ENCODE measurements at regions not wholly inside any gene's neighbourhood (a gene's known extent, or its start where the extent isn't known, plus 50 kb on each side); places are given as distances from the start of the nearest gene placed in this dataset.

DNA sequence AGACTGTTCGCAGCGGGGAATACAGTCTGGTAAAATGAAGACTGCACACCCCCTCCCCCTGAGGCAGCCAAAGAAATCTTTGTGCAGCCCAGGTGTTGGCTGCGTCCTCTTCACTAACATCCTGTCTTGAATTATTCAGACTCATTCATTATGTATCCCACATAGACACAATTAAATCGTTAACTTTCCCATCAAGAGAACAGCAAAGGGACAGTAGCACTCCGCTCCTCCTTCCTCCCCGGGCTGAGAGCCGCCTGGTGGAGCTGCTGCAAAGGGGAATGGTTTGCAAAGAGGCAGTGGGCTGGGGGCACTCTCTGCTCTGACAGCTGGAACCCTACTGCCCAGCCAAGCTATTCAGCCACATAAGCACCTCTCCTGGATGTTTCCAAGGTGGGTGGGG, 290.0 kb upstream of the SOX9 start:
- Mint-ChIP-seq H3K27ac (ENCODE audit: low read depth) (no peak overlapping the region), H3K9me3 (peaks cover 6% of the 10 kb centered on the region), H3K27me3 (peaks cover 8% of the 10 kb centered on the region), H3K4me1 (no peaks in the 10 kb centered on the region), H3K4me3 (no peak overlapping the region), H3K36me3 (ENCODE audit: insufficient read depth) (no peaks in the 10 kb centered on the region)
- ATAC-seq (replicated peaks; ENCODE audit: extremely low read depth, poor library complexity, severe bottlenecking): no peak
- DNase-seq (ENCODE audit: low spot score in 2 of 2): no peak

DNA sequence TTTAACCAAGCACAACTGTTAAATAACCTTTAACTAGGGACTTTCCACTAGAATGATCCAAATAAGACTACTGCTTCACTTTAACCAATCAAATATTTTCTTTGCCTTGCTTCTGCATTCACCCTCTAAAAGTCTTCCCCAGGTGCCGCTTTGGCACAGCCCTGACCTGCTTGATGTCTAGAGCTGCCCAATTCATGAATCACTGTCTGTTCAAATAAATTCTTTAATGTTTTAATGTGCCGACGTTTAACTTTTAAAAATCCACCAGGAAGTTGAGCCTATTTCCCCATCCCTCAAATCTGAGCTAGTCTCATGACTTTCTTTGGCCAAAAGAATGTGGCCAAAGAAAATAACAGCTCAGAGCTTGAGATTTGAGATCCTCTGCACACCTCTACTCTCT, 277.8 kb upstream of the SOX9 start:
- no peak overlapping the region for H3K27ac Mint-ChIP-seq (ENCODE audit: low read depth)
- H3K4me3 Mint-ChIP-seq: no peak overlapping the region
- no peak for DNase-seq (ENCODE audit: low spot score in 2 of 2)
- H3K4me1 Mint-ChIP-seq: no peaks in the 10 kb centered on the region
- H3K27me3 Mint-ChIP-seq: no peaks in the 10 kb centered on the region
- peaks cover 18% of the 10 kb centered on the region for H3K9me3 Mint-ChIP-seq
- H3K36me3 Mint-ChIP-seq (ENCODE audit: insufficient read depth): no peaks in the 10 kb centered on the region
- ATAC-seq (replicated peaks; ENCODE audit: extremely low read depth, poor library complexity, severe bottlenecking): no peak

DNA sequence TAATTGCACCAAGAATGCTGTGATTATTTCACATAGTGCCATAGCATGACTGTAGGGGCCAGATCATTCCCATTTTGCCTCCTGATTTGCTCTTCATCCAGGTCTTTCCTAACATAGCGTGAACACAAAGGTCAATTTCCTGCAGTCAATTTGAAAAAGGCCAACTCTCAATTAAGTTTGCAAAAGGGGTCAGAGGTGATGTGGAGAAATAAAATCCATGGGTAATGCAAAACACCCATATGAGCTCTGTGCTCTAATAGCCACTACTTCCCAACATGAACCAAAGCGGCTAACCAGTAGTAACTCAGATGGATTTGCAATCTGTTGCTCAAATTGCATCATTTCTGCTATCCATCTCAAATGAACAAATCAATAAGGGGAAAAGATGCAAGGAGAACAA, 275.5 kb upstream of the SOX9 start:
- Mint-ChIP-seq H3K36me3 (ENCODE audit: insufficient read depth) (no peaks in the 10 kb centered on the region), H3K27ac (ENCODE audit: low read depth) (no peak overlapping the region), H3K4me1 (no peaks in the 10 kb centered on the region), H3K4me3 (no peak overlapping the region), H3K9me3 (peaks cover 13% of the 10 kb centered on the region), H3K27me3 (no peaks in the 10 kb centered on the region)
- DNase-seq (ENCODE audit: low spot score in 2 of 2) (no peak), ATAC-seq (replicated peaks; ENCODE audit: extremely low read depth, poor library complexity, severe bottlenecking) (no peak)

DNA sequence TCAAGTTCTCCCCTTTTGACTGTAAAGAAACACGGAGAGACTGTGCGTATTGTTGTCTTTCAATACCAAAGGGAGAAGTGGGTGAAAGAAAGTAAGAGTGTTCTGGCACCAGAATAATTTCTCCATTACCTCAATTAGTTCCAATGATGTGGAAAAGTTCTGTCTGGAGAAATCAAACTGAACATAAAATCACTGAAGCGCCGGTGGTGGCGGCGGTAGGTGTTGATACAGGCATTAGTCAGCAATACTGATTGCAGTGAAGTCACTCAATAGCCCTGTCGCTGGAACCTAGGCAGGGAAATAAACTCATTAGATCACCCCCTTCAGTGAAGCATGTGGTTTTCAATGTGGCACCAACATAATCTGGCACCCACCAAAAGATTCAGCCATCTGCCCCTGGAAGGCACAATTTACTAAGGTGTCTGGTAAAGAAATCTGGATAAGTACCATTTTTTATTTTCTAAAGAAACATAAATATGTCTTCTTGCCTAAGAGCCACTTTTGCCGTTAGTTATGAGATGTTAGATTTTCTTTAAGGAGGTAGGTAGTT, 274.2 kb upstream of the SOX9 start:
- DNase-seq (ENCODE audit: low spot score in 2 of 2) (no peak), ATAC-seq (replicated peaks; ENCODE audit: extremely low read depth, poor library complexity, severe bottlenecking) (no peak)
- H3K4me1 Mint-ChIP-seq: no peaks in the 10 kb centered on the region
- no peak overlapping the region for H3K27ac Mint-ChIP-seq (ENCODE audit: low read depth)
- H3K9me3 Mint-ChIP-seq: peaks cover 11% of the 10 kb centered on the region
- H3K36me3 Mint-ChIP-seq (ENCODE audit: insufficient read depth): no peaks in the 10 kb centered on the region
- H3K27me3 Mint-ChIP-seq: no peaks in the 10 kb centered on the region
- H3K4me3 Mint-ChIP-seq: no peak overlapping the region

DNA sequence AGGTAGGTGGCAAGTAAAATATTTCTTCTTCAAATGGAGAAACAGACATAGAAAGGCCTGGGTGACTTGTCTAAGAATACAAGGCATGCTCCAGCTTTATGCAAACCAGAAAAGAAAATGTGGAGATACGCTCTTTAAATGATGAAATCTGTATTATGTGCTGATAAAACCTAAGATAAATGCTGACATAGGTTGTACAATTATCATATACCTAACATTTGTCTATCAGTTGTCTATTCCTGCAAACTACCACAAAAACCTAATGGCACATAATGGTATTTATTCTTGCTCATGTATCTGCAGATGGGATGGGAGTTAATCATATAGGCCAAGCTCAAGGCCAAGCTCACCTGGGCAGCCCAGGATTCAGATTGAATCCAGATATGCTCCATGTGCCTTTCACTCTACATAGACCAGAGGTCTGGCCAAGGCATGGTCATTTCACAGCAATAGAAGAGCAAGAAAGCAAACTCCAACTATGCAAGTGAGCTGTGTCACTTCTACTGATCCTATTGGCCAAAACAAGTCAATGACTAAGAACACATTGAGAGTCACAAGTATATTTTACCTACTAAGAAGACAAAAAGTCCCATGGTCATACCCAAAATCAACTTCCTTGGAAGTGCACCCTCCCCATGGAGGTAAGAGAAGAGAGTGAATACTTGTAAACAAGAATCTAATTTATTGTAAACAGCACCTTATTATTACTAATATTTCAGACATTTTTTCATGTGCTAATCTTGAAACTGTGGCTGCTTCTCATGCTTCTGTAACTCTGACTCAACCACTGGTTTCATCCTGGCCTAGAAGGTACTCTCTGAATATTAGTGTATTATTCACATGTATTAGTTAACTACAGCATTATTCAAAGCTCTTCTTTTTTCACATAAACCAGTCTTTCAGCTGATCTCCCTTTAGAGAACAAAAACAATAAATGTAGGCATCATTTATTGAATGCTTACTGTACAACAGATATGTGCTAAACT, 270.7 kb upstream of the SOX9 start:
- no peak for ATAC-seq (replicated peaks; ENCODE audit: extremely low read depth, poor library complexity, severe bottlenecking)
- H3K9me3 Mint-ChIP-seq: peaks cover 9% of the 10 kb centered on the region
- H3K27me3 Mint-ChIP-seq: no peaks in the 10 kb centered on the region
- H3K36me3 Mint-ChIP-seq (ENCODE audit: insufficient read depth): no peaks in the 10 kb centered on the region
- DNase-seq (ENCODE audit: low spot score in 2 of 2): no peak
- no peak overlapping the region for H3K4me3 Mint-ChIP-seq
- H3K27ac Mint-ChIP-seq (ENCODE audit: low read depth): no peak overlapping the region
- no peaks in the 10 kb centered on the region for H3K4me1 Mint-ChIP-seq

DNA sequence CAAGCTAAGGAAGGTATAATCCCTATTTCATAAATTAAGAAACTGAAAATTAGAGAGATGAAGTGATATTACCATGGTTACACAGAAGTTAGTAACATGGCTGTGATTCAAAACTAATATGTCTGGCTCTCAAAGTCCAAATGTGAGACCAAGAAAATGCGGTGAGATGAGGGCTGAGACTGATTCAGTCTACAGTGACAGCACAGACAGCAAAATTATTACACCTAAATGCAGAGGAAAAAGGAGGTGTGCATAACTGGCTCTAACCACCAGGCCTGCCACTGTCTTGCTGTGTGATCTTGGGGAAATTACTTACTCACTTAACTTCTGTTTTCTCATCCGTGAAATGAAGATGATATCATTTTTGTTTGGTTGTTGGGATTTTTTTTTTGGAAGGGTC, 270.0 kb upstream of the SOX9 start:
- no peak for DNase-seq (ENCODE audit: low spot score in 2 of 2)
- Mint-ChIP-seq H3K4me3 (no peak overlapping the region), H3K27me3 (no peaks in the 10 kb centered on the region), H3K4me1 (no peaks in the 10 kb centered on the region), H3K27ac (ENCODE audit: low read depth) (no peak overlapping the region), H3K9me3 (peaks cover 9% of the 10 kb centered on the region), H3K36me3 (ENCODE audit: insufficient read depth) (no peaks in the 10 kb centered on the region)
- ATAC-seq (replicated peaks; ENCODE audit: extremely low read depth, poor library complexity, severe bottlenecking): no peak

DNA sequence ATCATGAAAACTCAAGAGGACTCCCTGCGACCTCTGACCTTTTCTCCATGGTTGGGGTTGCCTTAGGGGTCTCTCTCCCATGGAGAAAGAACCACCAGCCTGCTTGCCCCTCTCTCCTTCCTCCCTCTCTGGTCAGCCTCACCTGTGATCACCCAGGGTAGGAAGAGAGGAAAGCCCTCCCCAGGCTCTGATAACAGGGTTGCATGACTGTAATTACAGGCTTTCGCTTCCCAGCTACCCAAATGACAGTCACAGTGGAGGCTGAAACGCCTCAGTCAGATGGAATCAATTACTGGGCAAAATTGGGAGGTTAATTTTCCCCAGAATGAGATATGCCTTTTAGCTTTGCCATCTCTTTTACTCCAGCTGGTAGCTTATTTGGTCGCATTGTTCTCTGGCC, 265.8 kb upstream of the SOX9 start:
- Mint-ChIP-seq H3K4me1 (no peaks in the 10 kb centered on the region), H3K4me3 (no peak overlapping the region), H3K9me3 (peaks cover 9% of the 10 kb centered on the region), H3K36me3 (ENCODE audit: insufficient read depth) (no peaks in the 10 kb centered on the region), H3K27ac (ENCODE audit: low read depth) (no peak overlapping the region), H3K27me3 (no peaks in the 10 kb centered on the region)
- no peak for DNase-seq (ENCODE audit: low spot score in 2 of 2)
- ATAC-seq (replicated peaks; ENCODE audit: extremely low read depth, poor library complexity, severe bottlenecking): no peak

DNA sequence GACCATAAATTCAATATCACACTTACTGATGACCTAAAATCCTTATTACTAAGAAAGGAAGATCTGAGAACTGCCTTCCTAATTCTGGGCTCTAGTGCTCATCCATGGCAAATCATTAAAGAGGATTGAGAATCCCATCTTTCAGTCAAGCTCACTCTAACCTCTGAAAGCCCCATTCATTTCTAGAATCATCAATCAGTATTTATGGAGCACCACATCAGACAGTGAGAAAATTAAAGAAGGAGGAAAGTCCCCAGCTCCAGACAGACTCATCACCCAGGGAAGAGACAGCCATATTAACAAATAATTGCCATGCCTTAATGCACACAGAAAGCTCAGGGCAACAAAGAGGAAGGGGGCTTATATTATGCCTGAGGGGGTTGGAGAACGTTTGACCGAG, 256.1 kb upstream of the SOX9 start:
- no peak overlapping the region for H3K27ac Mint-ChIP-seq (ENCODE audit: low read depth)
- H3K4me3 Mint-ChIP-seq: no peak overlapping the region
- no peak for ATAC-seq (replicated peaks; ENCODE audit: extremely low read depth, poor library complexity, severe bottlenecking)
- H3K36me3 Mint-ChIP-seq (ENCODE audit: insufficient read depth): no peaks in the 10 kb centered on the region
- no peak for DNase-seq (ENCODE audit: low spot score in 2 of 2)
- H3K9me3 Mint-ChIP-seq: peaks cover 9% of the 10 kb centered on the region
- no peaks in the 10 kb centered on the region for H3K4me1 Mint-ChIP-seq
- H3K27me3 Mint-ChIP-seq: no peaks in the 10 kb centered on the region

DNA sequence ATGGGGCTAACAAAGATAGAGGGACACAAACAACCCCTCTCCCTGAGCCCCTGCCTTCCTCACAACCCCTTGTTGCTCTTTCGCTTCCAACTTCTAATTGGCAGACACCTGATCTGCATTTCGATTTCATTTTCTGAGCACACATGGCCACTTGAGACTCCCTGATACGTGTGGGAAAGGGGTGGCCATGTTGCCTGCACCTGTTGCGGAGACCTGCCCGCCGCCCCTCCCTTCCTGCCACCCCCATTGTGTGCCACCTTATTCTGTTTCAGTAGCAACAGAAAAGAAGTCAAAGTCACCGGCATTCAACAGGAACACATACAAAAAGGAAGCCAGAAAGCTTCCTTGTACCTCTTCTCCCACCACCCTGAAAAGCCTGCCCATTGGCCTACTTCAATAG, 254.7 kb upstream of the SOX9 start:
- no peaks in the 10 kb centered on the region for H3K4me1 Mint-ChIP-seq
- DNase-seq (ENCODE audit: low spot score in 2 of 2) (no peak), ATAC-seq (replicated peaks; ENCODE audit: extremely low read depth, poor library complexity, severe bottlenecking) (no peak)
- no peaks in the 10 kb centered on the region for H3K27me3 Mint-ChIP-seq
- no peaks in the 10 kb centered on the region for H3K36me3 Mint-ChIP-seq (ENCODE audit: insufficient read depth)
- H3K9me3 Mint-ChIP-seq: peaks cover 9% of the 10 kb centered on the region
- H3K4me3 Mint-ChIP-seq: no peak overlapping the region
- H3K27ac Mint-ChIP-seq (ENCODE audit: low read depth): no peak overlapping the region

DNA sequence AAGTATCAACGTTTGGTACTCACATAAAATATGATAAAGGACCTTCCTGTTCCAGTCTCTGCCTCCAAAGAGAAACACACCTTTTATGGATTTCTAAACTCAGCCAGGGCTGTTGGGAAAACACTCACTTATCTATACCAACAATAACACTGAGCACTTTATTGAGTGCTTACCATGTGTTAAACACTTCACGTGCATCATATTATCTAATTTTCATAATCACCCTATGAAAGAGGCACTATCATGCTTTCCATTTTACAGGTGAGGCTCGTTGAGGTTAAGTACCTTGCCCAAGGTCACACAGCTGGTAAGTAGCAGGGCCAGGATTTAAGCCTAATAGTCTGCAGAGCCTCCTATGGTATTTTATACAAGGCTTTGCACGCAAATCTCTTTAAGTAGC, 251.5 kb upstream of the SOX9 start:
- Mint-ChIP-seq H3K27me3 (no peaks in the 10 kb centered on the region), H3K4me1 (no peaks in the 10 kb centered on the region), H3K27ac (ENCODE audit: low read depth) (no peak overlapping the region), H3K9me3 (peaks cover 9% of the 10 kb centered on the region), H3K36me3 (ENCODE audit: insufficient read depth) (no peaks in the 10 kb centered on the region), H3K4me3 (no peak overlapping the region)
- DNase-seq (ENCODE audit: low spot score in 2 of 2) (no peak), ATAC-seq (replicated peaks; ENCODE audit: extremely low read depth, poor library complexity, severe bottlenecking) (no peak)

DNA sequence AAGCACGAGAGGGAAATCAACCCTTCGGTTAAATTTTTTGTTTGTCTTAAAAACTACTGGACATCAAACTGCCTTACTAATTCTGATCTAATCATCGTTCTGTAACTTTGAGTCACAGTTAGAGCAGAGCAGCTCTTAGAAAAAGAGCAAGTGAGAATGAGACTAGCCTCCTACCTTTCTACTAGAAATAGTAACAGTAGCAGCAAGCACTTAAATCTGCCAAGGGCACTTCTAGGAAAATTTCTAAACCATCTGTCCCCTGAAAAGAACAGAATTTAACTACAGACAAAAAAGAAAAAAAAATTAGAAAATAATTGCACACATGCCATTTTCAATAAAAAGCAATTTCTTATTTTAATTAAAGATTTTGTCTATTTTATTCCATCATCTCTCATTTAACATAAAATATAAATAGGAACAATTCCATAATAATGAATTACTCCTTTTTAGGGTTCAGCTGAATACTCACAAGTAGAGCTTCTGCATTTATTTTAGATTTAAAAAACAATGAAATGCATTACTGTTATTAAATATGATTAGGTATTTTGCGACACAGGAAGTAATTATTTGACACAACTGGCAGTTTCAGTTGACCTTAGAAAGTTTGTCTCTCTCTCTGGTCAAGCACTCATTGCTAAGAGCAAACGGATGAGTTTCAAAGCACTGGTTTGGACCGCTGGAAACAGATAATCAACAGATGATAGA, 250.8 kb upstream of the SOX9 start:
- H3K27ac Mint-ChIP-seq (ENCODE audit: low read depth): no peak overlapping the region
- no peaks in the 10 kb centered on the region for H3K27me3 Mint-ChIP-seq
- no peak overlapping the region for H3K4me3 Mint-ChIP-seq
- peaks cover 13% of the 10 kb centered on the region for H3K9me3 Mint-ChIP-seq
- no peak for DNase-seq (ENCODE audit: low spot score in 2 of 2)
- H3K4me1 Mint-ChIP-seq: no peaks in the 10 kb centered on the region
- no peak for ATAC-seq (replicated peaks; ENCODE audit: extremely low read depth, poor library complexity, severe bottlenecking)
- no peaks in the 10 kb centered on the region for H3K36me3 Mint-ChIP-seq (ENCODE audit: insufficient read depth)

DNA sequence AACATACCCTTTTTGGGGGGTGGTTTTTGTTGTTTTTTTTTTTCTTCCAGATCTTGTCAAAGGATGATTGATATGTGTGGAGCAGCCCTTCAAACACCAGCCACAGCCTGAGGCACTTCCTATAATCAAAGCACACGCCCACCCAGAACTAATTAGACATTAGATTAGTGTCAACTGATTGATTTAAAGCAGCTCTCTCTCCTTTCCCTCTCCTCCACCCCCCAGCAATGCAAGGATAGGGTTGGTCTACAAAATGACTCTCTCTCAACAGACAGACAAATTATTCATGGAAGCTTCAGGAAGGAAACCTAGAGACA, 250.3 kb upstream of the SOX9 start:
- Mint-ChIP-seq H3K36me3 (ENCODE audit: insufficient read depth) (no peaks in the 10 kb centered on the region), H3K9me3 (peaks cover 13% of the 10 kb centered on the region), H3K27ac (ENCODE audit: low read depth) (no peak overlapping the region), H3K4me1 (no peaks in the 10 kb centered on the region), H3K27me3 (no peaks in the 10 kb centered on the region), H3K4me3 (no peak overlapping the region)
- DNase-seq (ENCODE audit: low spot score in 2 of 2) (no peak), ATAC-seq (replicated peaks; ENCODE audit: extremely low read depth, poor library complexity, severe bottlenecking) (no peak)
